OCI-LY1 (cell line): ENCODE measurements at regions not wholly inside any gene's neighbourhood (a gene's known extent, or its start where the extent isn't known, plus 50 kb on each side); places are given as distances from the start of the nearest gene placed in this dataset.

Experiments
- H2AFZ ChIP-seq: fragments of 200-600 bp; sonication (generic), shearing (Covaris generic); 2 replicates; pipeline ENCODE4 v1.6.0; 2014; ENCODE audit warnings: antibody characterized with exemption, mild to moderate bottlenecking, low read length
- H3F3A ChIP-seq: fragments of 200-600 bp; sonication (generic), shearing (Covaris generic); 2 replicates; pipeline ENCODE4 v1.6.0; 2014; ENCODE audit warnings: mild to moderate bottlenecking, antibody characterized with exemption, low read length, moderate library complexity; ENCODE audit not compliant: insufficient read depth
- H3K27ac ChIP-seq: fragments of 200-600 bp; sonication (generic); 2 replicates; pipeline ENCODE4 v1.5.1; 2014; ENCODE audit warnings: low read length, mixed run types, mild to moderate bottlenecking, low read depth; ENCODE audit not compliant: poor library complexity, severe bottlenecking
- H3K27me3 ChIP-seq: fragments of 200-600 bp; sonication (generic); 2 replicates; pipeline ENCODE4 v1.6.0; 2014; ENCODE audit warnings: antibody characterized with exemption, mild to moderate bottlenecking, low read length, moderate library complexity; ENCODE audit not compliant: insufficient read depth
- H3K36me3 ChIP-seq: fragments of 200-600 bp; sonication (generic); 2 replicates; pipeline ENCODE4 v1.6.1; 2014; ENCODE audit warnings: mild to moderate bottlenecking, antibody characterized with exemption, low read length, moderate library complexity, mixed read lengths; ENCODE audit not compliant: insufficient read depth
- H3K4me1 ChIP-seq: fragments of 200-600 bp; sonication (generic); 2 replicates; pipeline ENCODE4 v1.5.1; 2014; ENCODE audit warnings: mild to moderate bottlenecking, low read length, moderate library complexity; ENCODE audit not compliant: insufficient read depth, severe bottlenecking
- H3K4me2 ChIP-seq: fragments of 200-600 bp; sonication (generic), shearing (Covaris generic); 2 replicates; pipeline ENCODE4 v1.6.1; 2014; ENCODE audit warnings: low read length
- H3K4me3 ChIP-seq: fragments of 200-600 bp; sonication (generic); 2 replicates; pipeline ENCODE4 v1.5.1; 2014; ENCODE audit warnings: low read length, low read depth, mild to moderate bottlenecking, mixed read lengths; ENCODE audit not compliant: poor library complexity, severe bottlenecking
- H3K79me2 ChIP-seq: fragments of 200-600 bp; shearing (Covaris generic); 2 replicates; pipeline ENCODE4 v1.6.1; 2016; ENCODE audit warnings: mixed run types, low read length, mixed read lengths; ENCODE audit not compliant: insufficient read depth
- H3K9ac ChIP-seq: fragments of 200-600 bp; sonication (generic), shearing (Covaris generic); 2 replicates; pipeline ENCODE4 v1.6.1; 2014; ENCODE audit warnings: mild to moderate bottlenecking, low read length, mixed read lengths
- H3K9me2 ChIP-seq: fragments of 200-600 bp; sonication (generic), shearing (Covaris generic); 2 replicates; pipeline ENCODE4 v1.6.1; 2014; ENCODE audit warnings: low read depth, mild to moderate bottlenecking, low read length, mixed read lengths
- H3K9me3 ChIP-seq: fragments of 200-600 bp; shearing (Covaris generic); 2 replicates; pipeline ENCODE4 v1.6.1; 2014; ENCODE audit warnings: low read length, mixed read lengths
- H4K20me1 ChIP-seq: fragments of 200-600 bp; sonication (generic), shearing (Covaris generic); 2 replicates; pipeline ENCODE4 v1.6.0; 2016; ENCODE audit warnings: mild to moderate bottlenecking, low read length; ENCODE audit not compliant: insufficient read depth
- EZH2 ChIP-seq: fragments of 200-600 bp; sonication (generic), shearing (Covaris generic); IDR thresholded peaks from 2 replicates; pipeline ENCODE4 v1.8.0; 2017; ENCODE audit warnings: borderline replicate concordance, mixed run types, mild to moderate bottlenecking, antibody characterized with exemption, low read length, moderate library complexity, mixed read lengths
- TF ChIP-seq, protein P1 (sequence below): fragments of 200-600 bp; sonication (generic), shearing (Covaris generic); IDR thresholded peaks from 2 replicates; pipeline ENCODE4 v1.5.1; 2017; ENCODE audit warnings: mild to moderate bottlenecking, antibody characterized with exemption, low read length, moderate library complexity, mixed read lengths

DNA sequence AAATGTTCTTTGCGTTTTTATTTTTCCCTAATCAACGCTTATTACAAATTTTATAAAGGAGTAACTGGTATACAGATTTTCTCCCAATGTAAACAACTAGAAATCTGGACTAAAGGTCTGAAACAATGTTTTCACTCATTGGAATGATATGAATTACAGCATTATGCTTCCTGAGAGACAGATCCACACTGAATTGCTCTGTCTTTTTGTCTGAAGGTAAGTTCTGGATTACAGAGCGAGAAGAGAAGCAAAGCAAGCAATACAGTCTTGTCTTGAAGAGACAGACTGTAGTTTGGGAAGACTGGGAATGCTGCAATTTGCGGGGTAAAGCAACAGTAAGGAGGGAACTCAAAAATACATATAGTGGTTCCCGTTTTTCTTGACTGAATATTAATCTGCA, 262.2 kb upstream of the PABPC4L start:
- H3K4me3 ChIP-seq = no peak overlapping the region
- H3K79me2 ChIP-seq = no peaks in the 10 kb centered on the region
- peak overlapping the region; percentile 65 for H2AFZ ChIP-seq
- H3K27me3 ChIP-seq = no peaks in the 10 kb centered on the region
- no peaks in the 10 kb centered on the region for H4K20me1 ChIP-seq
- H3K4me2 ChIP-seq = no peak overlapping the region
- H3K27ac ChIP-seq = no peak overlapping the region
- H3K9me2 ChIP-seq = no peaks in the 10 kb centered on the region
- H3K9me3 ChIP-seq = 0 out of 2 replicates have a peak, but pooled peaks cover 3% of the 10 kb centered on the region
- H3K36me3 ChIP-seq = no peaks in the 10 kb centered on the region
- no peak for TF ChIP-seq EZH2
- TF ChIP-seq, protein P1, sequence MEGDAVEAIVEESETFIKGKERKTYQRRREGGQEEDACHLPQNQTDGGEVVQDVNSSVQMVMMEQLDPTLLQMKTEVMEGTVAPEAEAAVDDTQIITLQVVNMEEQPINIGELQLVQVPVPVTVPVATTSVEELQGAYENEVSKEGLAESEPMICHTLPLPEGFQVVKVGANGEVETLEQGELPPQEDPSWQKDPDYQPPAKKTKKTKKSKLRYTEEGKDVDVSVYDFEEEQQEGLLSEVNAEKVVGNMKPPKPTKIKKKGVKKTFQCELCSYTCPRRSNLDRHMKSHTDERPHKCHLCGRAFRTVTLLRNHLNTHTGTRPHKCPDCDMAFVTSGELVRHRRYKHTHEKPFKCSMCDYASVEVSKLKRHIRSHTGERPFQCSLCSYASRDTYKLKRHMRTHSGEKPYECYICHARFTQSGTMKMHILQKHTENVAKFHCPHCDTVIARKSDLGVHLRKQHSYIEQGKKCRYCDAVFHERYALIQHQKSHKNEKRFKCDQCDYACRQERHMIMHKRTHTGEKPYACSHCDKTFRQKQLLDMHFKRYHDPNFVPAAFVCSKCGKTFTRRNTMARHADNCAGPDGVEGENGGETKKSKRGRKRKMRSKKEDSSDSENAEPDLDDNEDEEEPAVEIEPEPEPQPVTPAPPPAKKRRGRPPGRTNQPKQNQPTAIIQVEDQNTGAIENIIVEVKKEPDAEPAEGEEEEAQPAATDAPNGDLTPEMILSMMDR = no peak
- H3K4me1 ChIP-seq = no peaks in the 10 kb centered on the region
- H3F3A ChIP-seq = no peaks in the 10 kb centered on the region
- no peak overlapping the region for H3K9ac ChIP-seq

DNA sequence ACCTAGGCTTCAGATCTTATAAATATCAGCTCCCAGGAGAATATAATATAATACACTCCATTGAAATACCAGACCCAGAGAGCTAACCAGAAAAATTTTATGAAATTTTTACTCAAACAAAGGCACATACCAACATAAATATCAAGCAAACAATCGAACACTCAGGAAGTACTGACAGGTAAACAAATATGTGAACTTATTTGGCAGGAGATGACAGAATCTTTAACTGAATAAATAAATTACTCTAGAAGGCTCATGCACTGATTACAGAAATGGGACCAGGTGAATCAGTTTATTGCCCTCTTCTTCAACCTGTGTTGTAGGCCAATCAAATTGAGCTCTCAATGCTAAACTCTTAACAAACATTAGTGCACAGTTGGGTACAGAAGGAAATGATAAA, 225.2 kb upstream of the PABPC4L start:
- no peaks in the 10 kb centered on the region for H4K20me1 ChIP-seq
- no peaks in the 10 kb centered on the region for H3K9me2 ChIP-seq
- no peak overlapping the region for H3K9ac ChIP-seq
- H3K4me3 ChIP-seq = no peak overlapping the region
- no peak overlapping the region for H3K4me2 ChIP-seq
- TF ChIP-seq, protein P1 = no peak
- no peak for TF ChIP-seq EZH2
- no peaks in the 10 kb centered on the region for H3K79me2 ChIP-seq
- H3F3A ChIP-seq = no peaks in the 10 kb centered on the region
- H3K4me1 ChIP-seq = no peaks in the 10 kb centered on the region
- no peaks in the 10 kb centered on the region for H3K9me3 ChIP-seq
- H3K27me3 ChIP-seq = no peaks in the 10 kb centered on the region
- no peaks in the 10 kb centered on the region for H3K36me3 ChIP-seq
- H2AFZ ChIP-seq = no peak overlapping the region
- H3K27ac ChIP-seq = no peak overlapping the region

DNA sequence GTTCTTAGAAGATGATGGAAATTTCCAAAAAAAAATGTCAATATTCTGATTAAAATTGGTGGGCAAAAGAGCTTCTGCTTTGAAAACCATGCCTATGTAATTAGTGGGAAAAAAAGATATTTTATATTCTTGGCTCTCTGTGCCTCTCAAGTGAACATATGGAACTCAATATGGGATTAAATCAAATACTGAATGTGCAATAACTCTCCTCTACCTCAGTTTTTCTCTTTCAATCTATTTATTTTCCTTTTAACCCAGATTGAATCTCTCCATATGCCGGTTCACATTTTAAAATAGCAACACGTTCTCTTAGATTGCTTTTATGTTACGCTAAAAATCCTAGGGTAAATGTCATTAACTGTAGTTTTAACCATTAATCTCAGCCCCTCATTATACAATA, 224.2 kb upstream of the PABPC4L start:
- H4K20me1 ChIP-seq = no peaks in the 10 kb centered on the region
- TF ChIP-seq, protein P1 = no peak
- no peak for TF ChIP-seq EZH2
- no peak overlapping the region for H3K4me2 ChIP-seq
- no peaks in the 10 kb centered on the region for H3F3A ChIP-seq
- no peaks in the 10 kb centered on the region for H3K79me2 ChIP-seq
- H3K9me2 ChIP-seq = no peaks in the 10 kb centered on the region
- no peaks in the 10 kb centered on the region for H3K36me3 ChIP-seq
- H3K9me3 ChIP-seq = no peaks in the 10 kb centered on the region
- H3K27ac ChIP-seq = no peak overlapping the region
- H2AFZ ChIP-seq = no peak overlapping the region
- H3K9ac ChIP-seq = no peak overlapping the region
- H3K27me3 ChIP-seq = no peaks in the 10 kb centered on the region
- H3K4me3 ChIP-seq = no peak overlapping the region
- H3K4me1 ChIP-seq = no peaks in the 10 kb centered on the region
